Mammary epithelial cell (primary cell): ENCODE measurements at regions not wholly inside any gene's neighbourhood (a gene's known extent, or its start where the extent isn't known, plus 50 kb on each side); places are given as distances from the start of the nearest gene placed in this dataset.

ENCODE experiments used
- CTCF ChIP-seq, 2 donors: IDR thresholded peaks in 1 of 2; conservative IDR thresholded peaks in 1 of 2; 2 replicates each; pipeline ENCODE4 v1.5.1; 2011 to 2012; ENCODE audit warnings: inconsistent platforms in 2 of 2, low read length in 2 of 2, mild to moderate bottlenecking in 2 of 2, control low read depth in 1 of 2, low read depth in 1 of 2; ENCODE audit not compliant: insufficient read depth in 1 of 2; ENCODE audit errors: extremely low read depth in 1 of 2
- EZH2 ChIP-seq: IDR thresholded peaks from 2 replicates; pipeline ENCODE4 v1.6.1; 2012; ENCODE audit warnings: low read length, inconsistent platforms, borderline replicate concordance

GRCh38 chr5:137565450-137565849, 66.3 kb upstream of the SPOCK1 start:
- TF ChIP-seq CTCF (conservative IDR thresholded peaks at IDR 0.05 in 1 of 2, IDR thresholded peaks at IDR 0.05 in 1 of 2; ENCODE audit: extremely low read depth in 1 of 2, insufficient read depth in 1 of 2, low read depth in 1 of 2, low read length in 2 of 2): no peak
- TF ChIP-seq EZH2: no peak
